AG04450 (cell line): ENCODE measurements at regions not wholly inside any gene's neighbourhood (a gene's known extent, or its start where the extent isn't known, plus 50 kb on each side); places are given as distances from the start of the nearest gene placed in this dataset.
"Not testable (repeated sequence)": the region's sequence is repeated elsewhere in the genome, so short reads cannot be mapped to it uniquely, and the experiment has no call there.

Source experiments
- CTCF ChIA-PET: fragments of 300-600, 350-600 bp; formaldehyde crosslinking; extraction: SDS; loops from one replicate; lab custom pipeline; 2022; ENCODE audit warnings: antibody characterized with exemption, inconsistent platforms; lab: Charles Lee
- POLR2A ChIA-PET: fragments of 350-600 bp; formaldehyde crosslinking; extraction: SDS; loops from one replicate; lab custom pipeline; 2021; ENCODE audit warnings: antibody characterized with exemption, inconsistent platforms; lab: Yijun Ruan, JAX
- DNase-seq: peaks from one replicate; pipeline ENCODE4 v3.0.0-alpha.2; 2011; ENCODE audit warnings: low read depth, low spot score
- H3K27ac ChIP-seq: one replicate; pipeline ENCODE4 v1.5.1; 2012; ENCODE audit warnings: low read depth, low read length, control low read depth
- H3K27me3 ChIP-seq: one replicate; pipeline ENCODE4 v1.6.0; 2012; ENCODE audit warnings: low read length; ENCODE audit not compliant: control insufficient read depth, insufficient read depth
- H3K4me3 ChIP-seq: 2 replicates; pipeline ENCODE4 v1.5.1; 2011; ENCODE audit warnings: mild to moderate bottlenecking, low read depth, low read length, control low read depth
- H3K9me3 ChIP-seq: 2 replicates; pipeline ENCODE4 v1.5.1; 2012; ENCODE audit warnings: low read length; ENCODE audit not compliant: control insufficient read depth, insufficient read depth
- CTCF ChIP-seq: IDR thresholded peaks from 2 replicates; pipeline ENCODE4 v1.5.1; 2011; ENCODE audit warnings: low read depth, low read length, control low read depth, inconsistent platforms

GRCh38 chr19:28363254-28363653, 849.7 kb downstream of the UQCRFS1 start:
- TF ChIP-seq CTCF, result no peak
- Histone ChIP-seq H3K27ac (no peak overlapping the region), H3K4me3 (no peak overlapping the region), H3K9me3 (peaks cover 12% of the 10 kb centered on the region; the same call in 1 of the 2 replicates), H3K27me3 (no peaks in the 10 kb centered on the region)
- CTCF ChIA-PET, result no interaction called here
- DNase-seq, result no peak
- POLR2A ChIA-PET, result no interaction called here

DNA sequence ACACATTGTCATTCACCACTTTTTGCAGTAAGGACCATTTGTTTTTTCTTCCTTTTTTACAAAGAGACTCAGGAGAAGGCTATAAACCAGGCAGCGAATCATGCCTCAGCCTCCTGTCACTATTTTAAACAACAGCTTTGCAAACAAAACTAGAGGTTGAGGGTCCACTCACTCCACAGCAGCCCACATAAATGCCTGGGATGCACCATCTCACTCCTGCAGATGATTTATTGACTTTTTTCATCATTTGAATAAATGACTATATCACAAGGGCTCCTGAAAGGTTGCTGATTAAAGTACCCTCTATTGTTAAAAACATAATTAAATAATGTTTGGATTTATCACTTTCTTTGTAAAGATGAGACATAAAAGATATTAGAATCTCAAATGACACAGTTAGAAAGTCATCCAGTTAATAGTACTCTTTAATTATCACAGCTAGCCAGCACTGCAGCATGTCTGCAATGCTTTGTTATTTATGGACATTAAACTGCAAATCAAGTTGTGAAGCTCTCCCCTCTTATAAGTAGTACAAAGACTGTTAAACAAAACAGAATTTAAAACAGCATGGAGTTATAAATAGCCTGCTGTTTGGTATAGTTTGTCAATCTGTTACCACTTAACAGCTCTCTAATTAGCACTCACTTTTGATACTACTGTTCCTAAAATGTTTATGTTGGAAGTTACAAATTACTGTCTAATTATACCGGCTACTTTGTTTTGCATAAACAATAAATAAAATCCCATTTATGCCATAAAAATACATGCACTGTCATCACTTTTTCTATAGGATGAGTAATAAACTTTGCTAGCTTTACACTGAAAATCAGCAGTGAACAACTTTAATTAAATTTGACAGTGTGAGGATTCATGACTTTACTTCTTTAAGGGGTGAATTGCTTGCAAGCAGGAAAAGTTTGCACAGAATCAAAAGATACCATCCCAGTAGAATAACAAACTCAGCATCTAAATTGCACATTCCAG, 853.2 kb downstream of the UQCRFS1 start:
- H3K9me3 ChIP-seq, result peaks cover 18% of the 10 kb centered on the region; the same call in 1 of the 2 replicates

GRCh38 chr19:28358633-28359032, 854.3 kb downstream of the UQCRFS1 start:
- H3K4me3 ChIP-seq, result no peak overlapping the region
- H3K27me3 ChIP-seq, result no peaks in the 10 kb centered on the region
- no peak overlapping the region for H3K27ac ChIP-seq
- no peak for DNase-seq
- ChIA-PET POLR2A (no interaction called here), CTCF (no interaction called here)
- TF ChIP-seq CTCF, result no peak
- H3K9me3 ChIP-seq, result peaks cover 18% of the 10 kb centered on the region; the same call in 1 of the 2 replicates

More for the DNA sequence above, 853.2 kb downstream of the UQCRFS1 start:
- no peak for DNase-seq
- no peak overlapping the region for H3K27ac ChIP-seq
- TF ChIP-seq CTCF, result no peak
- no peaks in the 10 kb centered on the region for H3K27me3 ChIP-seq
- POLR2A ChIA-PET, result no interaction called here
- no peak overlapping the region for H3K4me3 ChIP-seq
- CTCF ChIA-PET, result no interaction called here

DNA sequence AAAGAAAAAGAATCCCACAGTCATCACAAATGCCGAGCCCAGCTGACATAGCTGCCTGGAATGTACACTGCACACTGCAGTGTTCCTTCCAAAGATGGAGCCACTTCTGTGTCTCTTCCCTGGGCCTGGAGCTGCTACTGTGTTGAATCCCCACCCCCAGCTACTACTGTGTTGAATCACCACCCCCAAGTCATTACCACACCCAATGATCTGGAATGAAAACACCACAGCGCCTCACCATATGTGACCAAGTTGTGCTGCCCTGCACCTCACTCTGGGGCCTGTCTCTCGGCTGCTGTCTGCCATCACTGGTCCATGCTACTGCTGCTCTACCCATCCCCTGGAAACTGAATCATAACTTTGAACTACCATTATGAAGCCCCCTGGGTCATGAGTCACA, 861.2 kb downstream of the UQCRFS1 start:
- TF ChIP-seq CTCF, result no peak
- H3K9me3 ChIP-seq, result peaks cover 33% of the 10 kb centered on the region
- H3K27ac ChIP-seq, result no peak overlapping the region
- no peaks in the 10 kb centered on the region for H3K27me3 ChIP-seq
- no peak for DNase-seq
- H3K4me3 ChIP-seq, result no peak overlapping the region
- CTCF ChIA-PET, result no interaction called here
- POLR2A ChIA-PET, result no interaction called here

DNA sequence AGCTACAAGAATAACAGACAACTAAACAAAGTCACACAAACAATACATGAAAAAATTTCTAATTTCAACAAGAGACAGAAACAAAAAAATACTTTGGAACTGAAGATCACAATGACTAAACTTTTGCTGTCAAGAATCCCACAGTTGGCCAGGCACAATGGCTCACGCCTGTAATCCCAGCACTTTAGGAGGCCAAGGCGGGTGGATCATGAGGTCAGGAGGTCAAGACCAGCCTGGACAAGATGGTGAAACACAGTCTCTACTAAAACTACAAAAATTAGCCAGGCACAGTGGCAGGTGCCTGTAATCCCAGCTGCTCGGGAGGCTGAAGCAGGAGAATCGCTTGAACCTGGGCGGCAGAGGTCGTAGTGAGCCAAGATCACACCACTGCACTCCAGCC, 861.6 kb downstream of the UQCRFS1 start:
- CTCF ChIA-PET, H3K27me3 ChIP-seq, H3K27ac ChIP-seq, H3K4me3 ChIP-seq, POLR2A ChIA-PET, DNase-seq: not testable (repeated sequence)
- peaks cover 33% of the 10 kb centered on the region for H3K9me3 ChIP-seq
